IPS-NIHi7 (cell line): ENCODE measurements at regions not wholly inside any gene's neighbourhood (a gene's known extent, or its start where the extent isn't known, plus 50 kb on each side); places are given as distances from the start of the nearest gene placed in this dataset.
"Not testable (repeated sequence)": the region's sequence is repeated elsewhere in the genome, so short reads cannot be mapped to it uniquely, and the experiment has no call there.

Experiments used
- DNase-seq: peaks from one replicate; pipeline ENCODE4 v3.0.0; 2012; ENCODE audit warnings: mixed read lengths; ENCODE audit errors: extremely low spot score

GRCh38 chr12:11539156-11539555, 110.3 kb upstream of the ETV6 start:
- no peak for DNase-seq

GRCh38 chr12:11540156-11540555, 109.3 kb upstream of the ETV6 start:
- no peak for DNase-seq

GRCh38 chr12:11540615-11541310, 108.7 kb upstream of the ETV6 start:
- DNase-seq, result no peak

GRCh38 chr12:11542599-11542998, 106.9 kb upstream of the ETV6 start:
- DNase-seq, result no peak

- DNase-seq, result no peak
These were observed 105.9 kb upstream of the ETV6 start for GRCh38 chr12:11543457-11544158.

GRCh38 chr12:11545484-11546330, 103.8 kb upstream of the ETV6 start:
- DNase-seq, result peak; percentile 24

- DNase-seq, result not testable (repeated sequence)
These were observed 102.7 kb upstream of the ETV6 start for GRCh38 chr12:11546582-11547270.

GRCh38 chr12:11547271-11547646, 102.2 kb upstream of the ETV6 start:
- DNase-seq, result not testable (repeated sequence)

GRCh38 chr12:11549119-11549518, 100.4 kb upstream of the ETV6 start:
- DNase-seq, result no peak

- peak; percentile 85 for DNase-seq
These were observed 95.5 kb upstream of the ETV6 start for GRCh38 chr12:11553871-11554533.

- DNase-seq, result no peak
These were observed 94.3 kb upstream of the ETV6 start for GRCh38 chr12:11555195-11555594.

GRCh38 chr12:11555743-11556625, 93.5 kb upstream of the ETV6 start:
- DNase-seq, result no peak

- DNase-seq, result no peak
These were observed 92.8 kb upstream of the ETV6 start for GRCh38 chr12:11556682-11557081.

- no peak for DNase-seq
These were observed 89.7 kb upstream of the ETV6 start for GRCh38 chr12:11559626-11560340.

- DNase-seq, result no peak
These were observed 88.1 kb upstream of the ETV6 start for GRCh38 chr12:11561411-11561810.

GRCh38 chr12:11563785-11564739, 85.4 kb upstream of the ETV6 start:
- DNase-seq, result no peak

- no peak for DNase-seq
These were observed 84.4 kb upstream of the ETV6 start for GRCh38 chr12:11564984-11565651.

- DNase-seq, result no peak
These were observed 83.7 kb upstream of the ETV6 start for GRCh38 chr12:11565752-11566151.
